ENCODE measurements at regions not wholly inside any gene's neighbourhood (a gene's known extent, or its start where the extent isn't known, plus 50 kb on each side); places are given as distances from the start of the nearest gene placed in this dataset.

GRCh38 chr1:96074422-96074821, 647.2 kb upstream of the PTBP2 start:
- Mint-ChIP-seq H3K27me3 (ENCODE audit: unreplicated experiment) (peaks cover 1% of the 10 kb centered on the region), H3K27ac (ENCODE audit: unreplicated experiment) (no peak overlapping the region), H3K4me3 (ENCODE audit: unreplicated experiment) (no peak overlapping the region), H3K9me3 (ENCODE audit: unreplicated experiment) (no peaks in the 10 kb centered on the region), H3K36me3 (ENCODE audit: unreplicated experiment) (no peaks in the 10 kb centered on the region), H3K4me1 (ENCODE audit: low read depth, unreplicated experiment) (peaks cover 5% of the 10 kb centered on the region)
- no peak for TF ChIP-seq CTCF (IDR thresholded peaks at IDR 0.05; ENCODE audit: partially characterized antibody, unreplicated experiment)
- DNase-seq = no peak

GRCh38 chr1:96074876-96075577, 646.6 kb upstream of the PTBP2 start:
- peaks cover 2% of the 10 kb centered on the region for H3K27me3 Mint-ChIP-seq (ENCODE audit: unreplicated experiment)
- no peak overlapping the region for H3K4me3 Mint-ChIP-seq (ENCODE audit: unreplicated experiment)
- no peaks in the 10 kb centered on the region for H3K36me3 Mint-ChIP-seq (ENCODE audit: unreplicated experiment)
- peaks cover 5% of the 10 kb centered on the region for H3K4me1 Mint-ChIP-seq (ENCODE audit: low read depth, unreplicated experiment)
- H3K27ac Mint-ChIP-seq (ENCODE audit: unreplicated experiment) = no peak overlapping the region
- no peak for DNase-seq
- H3K9me3 Mint-ChIP-seq (ENCODE audit: unreplicated experiment) = peaks cover 1% of the 10 kb centered on the region
- no peak for TF ChIP-seq CTCF (IDR thresholded peaks at IDR 0.05; ENCODE audit: partially characterized antibody, unreplicated experiment)

GRCh38 chr1:96075704-96076455, 645.7 kb upstream of the PTBP2 start:
- Mint-ChIP-seq H3K36me3 (ENCODE audit: unreplicated experiment) (no peaks in the 10 kb centered on the region), H3K9me3 (ENCODE audit: unreplicated experiment) (peaks cover 4% of the 10 kb centered on the region), H3K27me3 (ENCODE audit: unreplicated experiment) (peaks cover 3% of the 10 kb centered on the region), H3K4me1 (ENCODE audit: low read depth, unreplicated experiment) (peaks cover 5% of the 10 kb centered on the region), H3K4me3 (ENCODE audit: unreplicated experiment) (no peak overlapping the region), H3K27ac (ENCODE audit: unreplicated experiment) (no peak overlapping the region)
- no peak for TF ChIP-seq CTCF (IDR thresholded peaks at IDR 0.05; ENCODE audit: partially characterized antibody, unreplicated experiment)
- DNase-seq = no peak

- Mint-ChIP-seq H3K9me3 (ENCODE audit: unreplicated experiment) (peaks cover 4% of the 10 kb centered on the region), H3K4me1 (ENCODE audit: low read depth, unreplicated experiment) (peaks cover 3% of the 10 kb centered on the region), H3K27ac (ENCODE audit: unreplicated experiment) (no peak overlapping the region), H3K36me3 (ENCODE audit: unreplicated experiment) (no peaks in the 10 kb centered on the region), H3K4me3 (ENCODE audit: unreplicated experiment) (no peak overlapping the region), H3K27me3 (ENCODE audit: unreplicated experiment) (peaks cover 3% of the 10 kb centered on the region)
- DNase-seq = no peak
- no peak for TF ChIP-seq CTCF (IDR thresholded peaks at IDR 0.05; ENCODE audit: partially characterized antibody, unreplicated experiment)
Measured at GRCh38 chr1:96076589-96076988, 645.0 kb upstream of the PTBP2 start.

GRCh38 chr1:96079581-96079980, 642.0 kb upstream of the PTBP2 start:
- Mint-ChIP-seq H3K4me1 (ENCODE audit: low read depth, unreplicated experiment) (no peaks in the 10 kb centered on the region), H3K36me3 (ENCODE audit: unreplicated experiment) (no peaks in the 10 kb centered on the region), H3K27ac (ENCODE audit: unreplicated experiment) (no peak overlapping the region), H3K27me3 (ENCODE audit: unreplicated experiment) (peaks cover 3% of the 10 kb centered on the region), H3K9me3 (ENCODE audit: unreplicated experiment) (peaks cover 4% of the 10 kb centered on the region), H3K4me3 (ENCODE audit: unreplicated experiment) (no peak overlapping the region)
- TF ChIP-seq CTCF (IDR thresholded peaks at IDR 0.05; ENCODE audit: partially characterized antibody, unreplicated experiment) = no peak
- no peak for DNase-seq
